Activated CD4-positive, alpha-beta T cell treated with anti-CD3 and anti-CD28 coated beads for 36 hours (primary cell): ENCODE measurements at regions not wholly inside any gene's neighbourhood (a gene's known extent, or its start where the extent isn't known, plus 50 kb on each side); places are given as distances from the start of the nearest gene placed in this dataset.
"Not testable (repeated sequence)": the region's sequence is repeated elsewhere in the genome, so short reads cannot be mapped to it uniquely, and the experiment has no call there.

Experiments
- ATAC-seq: fragments of 200-7000 bp; cut with Tn5 transposase; one replicate; pipeline ENCODE4 v1.10.0; 2021; ENCODE audit warnings: mild to moderate bottlenecking, moderate library complexity
- CTCF ChIA-PET: fragments of 350-600 bp; sonication (Branson Sonifier 250); formaldehyde crosslinking; loops from one replicate; lab custom pipeline; 2021; ENCODE audit warnings: antibody characterized with exemption; lab: Charles Lee
- POLR2A ChIA-PET: fragments of 350-600 bp; sonication (Branson Sonifier 250); formaldehyde crosslinking; loops from one replicate; lab custom pipeline; 2021; ENCODE audit warnings: antibody characterized with exemption, inconsistent platforms; lab: Charles Lee
- DNase-seq: peaks from one replicate; pipeline ENCODE4 v3.0.0-alpha.2; 2020
- H3K27ac Mint-ChIP-seq: one replicate; pipeline ENCODE4 v1.8.0; 2021; ENCODE audit warnings: mixed read lengths
- H3K27me3 Mint-ChIP-seq: one replicate; pipeline ENCODE4 v1.8.0; 2021; ENCODE audit warnings: mixed read lengths
- H3K36me3 Mint-ChIP-seq: one replicate; pipeline ENCODE4 v1.8.0; 2021; ENCODE audit warnings: low read depth, mixed read lengths
- H3K4me1 Mint-ChIP-seq: one replicate; pipeline ENCODE4 v1.8.0; 2021; ENCODE audit warnings: mixed read lengths
- H3K4me3 Mint-ChIP-seq: one replicate; pipeline ENCODE4 v1.8.0; 2021; ENCODE audit warnings: mild to moderate bottlenecking, moderate library complexity, mixed read lengths
- H3K9me3 Mint-ChIP-seq: one replicate; pipeline ENCODE4 v1.8.0; 2021; ENCODE audit warnings: low read depth, mixed read lengths
- intact Hi-C, 2 experiments: fragments of 100-400 bp; cut with DNase I in 1 of 2; cut with micrococcal nuclease in 1 of 2; formaldehyde crosslinking; loops; one replicate each; pipeline versions ENCODE4 v1.14.2 to v1.15.1; 2022 to 2024; cut with DNase I, micrococcal nuclease

DNA sequence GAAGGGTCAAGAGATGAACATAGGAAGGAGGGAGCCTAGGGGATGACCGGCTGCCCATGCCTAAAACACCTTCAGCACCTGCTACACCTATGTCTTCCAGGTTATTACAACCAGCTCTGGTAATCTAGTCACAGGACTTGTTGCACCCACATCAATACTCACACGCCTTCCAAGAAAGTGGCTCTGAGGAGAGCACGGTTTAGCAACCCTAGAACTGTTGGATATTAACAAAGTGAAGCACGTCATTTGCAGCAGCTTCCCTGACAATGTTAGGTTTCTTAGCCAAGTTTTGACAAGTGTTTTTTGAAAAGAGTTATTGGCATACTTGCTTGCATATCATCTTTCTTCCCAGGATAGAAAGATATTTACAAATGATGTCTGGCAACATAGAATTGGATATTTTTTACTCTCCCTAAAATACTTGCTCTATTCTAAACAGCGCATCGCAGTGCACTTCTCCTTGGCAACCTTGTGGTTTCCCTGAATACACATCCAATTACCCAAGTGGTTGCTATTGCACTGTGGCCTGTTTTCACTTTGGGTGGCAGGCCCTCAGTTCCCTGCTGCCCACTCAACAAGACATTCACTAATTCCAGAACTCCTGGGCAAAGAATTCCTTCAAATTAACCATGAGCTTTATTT lies 94.3 kb upstream of the ARHGAP42 start:
- Mint-ChIP-seq H3K27me3 (no peaks in the 10 kb centered on the region), H3K9me3 (peaks cover 1% of the 10 kb centered on the region), H3K36me3 (no peaks in the 10 kb centered on the region), H3K27ac (no peak overlapping the region), H3K4me1 (no peaks in the 10 kb centered on the region), H3K4me3 (no peak overlapping the region)
- DNase-seq: no peak
- CTCF ChIA-PET: no interaction called here
- POLR2A ChIA-PET: no interaction called here
- intact Hi-C loops: no loop called here
- no peak for ATAC-seq

- intact Hi-C loops: no loop called here
- no peak for DNase-seq
- Mint-ChIP-seq H3K9me3 (peaks cover 1% of the 10 kb centered on the region), H3K4me1 (no peaks in the 10 kb centered on the region), H3K27ac (no peak overlapping the region), H3K4me3 (no peak overlapping the region), H3K36me3 (no peaks in the 10 kb centered on the region), H3K27me3 (no peaks in the 10 kb centered on the region)
- ATAC-seq: no peak
- ChIA-PET POLR2A (no interaction called here), CTCF (no interaction called here)
Observed at GRCh38 chr11:100593291-100593690, 93.8 kb upstream of the ARHGAP42 start.

DNA sequence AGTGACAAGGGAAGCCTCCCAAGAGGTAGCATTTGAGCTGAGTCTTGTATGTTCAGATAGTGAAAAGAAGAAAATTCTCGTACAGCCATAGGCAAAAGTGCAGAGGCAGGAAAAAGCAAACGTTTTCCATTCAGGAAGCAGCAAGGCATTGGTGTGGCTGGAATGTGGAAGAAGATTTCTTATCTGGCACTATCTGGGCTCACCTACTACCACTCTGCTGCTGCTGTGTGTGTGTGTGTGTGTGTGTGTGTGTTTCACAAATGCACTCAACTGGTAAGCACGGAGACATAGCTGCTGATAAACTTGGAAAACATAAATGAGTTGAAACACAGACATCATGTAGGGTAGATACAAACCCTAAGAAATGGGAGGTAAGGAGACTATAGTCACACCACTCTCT lies 92.8 kb upstream of the ARHGAP42 start:
- intact Hi-C loops: no loop called here
- H3K4me3 Mint-ChIP-seq: no peak overlapping the region
- POLR2A ChIA-PET: no interaction called here
- H3K36me3 Mint-ChIP-seq: no peaks in the 10 kb centered on the region
- DNase-seq (no peak), ATAC-seq (no peak)
- no peak overlapping the region for H3K27ac Mint-ChIP-seq
- CTCF ChIA-PET: interaction anchor here (0.6 kb wide), 1 partner anchor 11 kb away, joined by 3 read pairs; no protein-coding TSS in a partner anchor
- H3K4me1 Mint-ChIP-seq: no peaks in the 10 kb centered on the region
- H3K9me3 Mint-ChIP-seq: peaks cover 1% of the 10 kb centered on the region
- no peaks in the 10 kb centered on the region for H3K27me3 Mint-ChIP-seq

DNA sequence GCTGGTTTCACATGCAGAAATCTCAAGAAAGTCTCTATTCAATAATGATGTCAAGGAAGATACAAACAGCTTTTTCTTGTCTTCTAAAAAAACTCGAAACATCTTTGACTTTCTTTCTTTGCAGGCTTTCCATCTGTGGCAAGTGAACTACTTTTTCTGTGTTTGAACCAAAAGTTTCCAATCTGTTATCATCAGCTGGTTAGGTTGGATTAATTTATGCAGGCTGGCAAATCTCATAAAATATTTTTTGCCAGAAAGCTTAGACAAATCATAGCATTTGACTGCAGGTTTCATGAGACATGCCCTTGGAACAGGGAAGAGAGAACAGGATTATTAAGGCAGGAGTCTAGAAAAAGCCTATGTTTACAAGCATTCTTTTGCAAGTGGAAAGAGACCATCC lies 86.1 kb upstream of the ARHGAP42 start:
- DNase-seq: no peak
- ChIA-PET POLR2A (no interaction called here), CTCF (no interaction called here)
- Mint-ChIP-seq H3K27ac (no peak overlapping the region), H3K27me3 (no peaks in the 10 kb centered on the region), H3K36me3 (no peaks in the 10 kb centered on the region), H3K4me3 (no peak overlapping the region), H3K4me1 (no peaks in the 10 kb centered on the region), H3K9me3 (peaks cover 6% of the 10 kb centered on the region)
- no peak for ATAC-seq
- intact Hi-C loops: no loop called here

DNA sequence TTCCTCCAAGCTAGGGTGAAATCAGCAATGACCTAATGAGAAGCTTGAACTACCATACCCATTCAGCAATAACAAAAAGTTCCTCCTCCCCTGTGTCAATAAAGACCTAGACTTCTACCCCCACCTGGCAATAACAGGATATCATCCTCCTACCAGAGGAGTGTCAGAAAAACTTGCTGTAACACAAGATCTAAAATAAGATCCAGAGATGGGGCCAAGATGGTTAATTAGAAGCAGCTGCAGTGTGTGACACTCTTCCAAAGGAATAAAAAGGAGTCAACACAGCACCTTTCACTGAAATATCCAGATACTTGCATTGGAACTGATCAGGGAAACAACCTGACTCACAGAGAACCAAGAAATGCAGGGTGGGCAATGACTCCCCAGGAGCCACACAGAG lies 84.4 kb upstream of the ARHGAP42 start:
- H3K27me3 Mint-ChIP-seq: no peaks in the 10 kb centered on the region
- ChIA-PET POLR2A (no interaction called here), CTCF (no interaction called here)
- no peaks in the 10 kb centered on the region for H3K36me3 Mint-ChIP-seq
- no peak overlapping the region for H3K27ac Mint-ChIP-seq
- no peaks in the 10 kb centered on the region for H3K4me1 Mint-ChIP-seq
- intact Hi-C loops: no loop called here
- ATAC-seq: no peak
- peaks cover 6% of the 10 kb centered on the region for H3K9me3 Mint-ChIP-seq
- H3K4me3 Mint-ChIP-seq: no peak overlapping the region
- DNase-seq: no peak

DNA sequence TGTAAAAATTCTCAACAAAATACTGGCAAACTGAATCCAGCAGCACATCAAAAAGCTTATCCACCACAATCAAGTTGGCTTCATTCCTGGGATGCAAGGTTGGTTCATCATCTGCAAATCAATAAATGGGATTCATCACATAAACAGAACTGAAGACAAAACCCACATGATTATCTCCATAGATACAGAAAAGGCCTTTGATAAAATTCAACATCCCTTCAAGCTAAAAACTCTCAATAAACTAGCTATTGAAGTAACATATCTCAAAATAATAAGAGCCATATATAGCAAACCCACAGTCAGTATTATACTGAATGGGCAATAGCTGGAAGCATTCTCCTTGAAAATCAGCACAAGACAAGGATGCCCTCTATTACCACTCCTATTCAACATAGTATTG lies 79.3 kb upstream of the ARHGAP42 start:
- H3K36me3 Mint-ChIP-seq, DNase-seq, POLR2A ChIA-PET, H3K27ac Mint-ChIP-seq, H3K4me3 Mint-ChIP-seq, intact Hi-C loops, H3K4me1 Mint-ChIP-seq, ATAC-seq, H3K27me3 Mint-ChIP-seq: not testable (repeated sequence)
- H3K9me3 Mint-ChIP-seq: peaks cover 15% of the 10 kb centered on the region
- CTCF ChIA-PET: interaction anchor here (1.2 kb wide), 1 partner anchor 17 kb away, joined by 5 read pairs; no protein-coding TSS in a partner anchor

GRCh38 chr11:100612766-100613165 lies 74.3 kb upstream of the ARHGAP42 start:
- ChIA-PET CTCF (no interaction called here), POLR2A (no interaction called here)
- no peak for DNase-seq
- Mint-ChIP-seq H3K4me1 (no peaks in the 10 kb centered on the region), H3K27me3 (no peaks in the 10 kb centered on the region), H3K36me3 (no peaks in the 10 kb centered on the region), H3K4me3 (no peak overlapping the region), H3K9me3 (peaks cover 14% of the 10 kb centered on the region), H3K27ac (no peak overlapping the region)
- ATAC-seq: no peak
- intact Hi-C loops: no loop called here

DNA sequence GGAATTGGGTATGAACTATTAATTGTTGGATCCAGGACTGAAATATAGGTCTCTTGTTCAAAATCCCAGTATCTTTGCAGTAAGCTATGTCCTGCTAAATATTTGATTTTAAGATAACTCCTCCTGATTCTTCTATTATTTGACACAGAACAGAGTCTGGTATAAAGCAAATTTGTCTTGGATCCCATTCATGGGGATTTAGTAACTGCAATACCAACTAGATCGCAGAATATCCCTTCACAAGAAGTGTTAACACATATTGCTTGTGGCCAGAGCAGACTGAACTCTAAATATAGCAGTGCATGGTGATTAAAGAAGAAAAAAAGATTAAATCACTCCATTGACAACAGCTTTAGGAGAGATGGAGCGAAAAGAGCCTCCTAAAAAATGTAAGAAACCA lies 68.2 kb upstream of the ARHGAP42 start:
- Mint-ChIP-seq H3K4me1 (no peaks in the 10 kb centered on the region), H3K4me3 (no peak overlapping the region), H3K27me3 (no peaks in the 10 kb centered on the region), H3K36me3 (no peaks in the 10 kb centered on the region), H3K9me3 (peaks cover 20% of the 10 kb centered on the region), H3K27ac (no peak overlapping the region)
- ChIA-PET POLR2A (no interaction called here), CTCF (no interaction called here)
- intact Hi-C loops: no loop called here
- DNase-seq: no peak
- ATAC-seq: no peak

DNA sequence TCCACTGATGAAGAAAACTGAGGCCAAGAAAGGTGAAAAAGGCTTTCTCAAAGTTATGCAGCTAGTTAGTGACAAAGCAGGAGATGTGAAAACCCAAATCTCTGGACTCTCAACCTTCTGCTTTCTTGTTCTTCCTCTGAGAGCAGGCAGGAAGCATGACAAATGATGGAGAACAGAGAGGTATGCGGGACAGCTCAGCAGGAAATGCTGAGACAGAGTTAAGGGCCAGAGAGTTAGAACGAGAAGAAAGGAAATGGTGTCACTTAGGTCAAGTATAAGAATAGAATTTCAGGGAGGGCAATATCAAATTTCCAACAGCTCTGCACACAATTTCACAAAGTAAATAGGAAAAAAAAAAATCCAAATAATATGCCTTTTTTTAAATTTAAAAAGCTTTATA lies 67.6 kb upstream of the ARHGAP42 start:
- ATAC-seq (no peak), DNase-seq (no peak)
- Mint-ChIP-seq H3K27me3 (no peaks in the 10 kb centered on the region), H3K36me3 (no peaks in the 10 kb centered on the region), H3K27ac (no peak overlapping the region), H3K4me3 (no peak overlapping the region), H3K4me1 (no peaks in the 10 kb centered on the region), H3K9me3 (peaks cover 25% of the 10 kb centered on the region)
- CTCF ChIA-PET: no interaction called here
- POLR2A ChIA-PET: no interaction called here
- intact Hi-C loops: no loop called here

DNA sequence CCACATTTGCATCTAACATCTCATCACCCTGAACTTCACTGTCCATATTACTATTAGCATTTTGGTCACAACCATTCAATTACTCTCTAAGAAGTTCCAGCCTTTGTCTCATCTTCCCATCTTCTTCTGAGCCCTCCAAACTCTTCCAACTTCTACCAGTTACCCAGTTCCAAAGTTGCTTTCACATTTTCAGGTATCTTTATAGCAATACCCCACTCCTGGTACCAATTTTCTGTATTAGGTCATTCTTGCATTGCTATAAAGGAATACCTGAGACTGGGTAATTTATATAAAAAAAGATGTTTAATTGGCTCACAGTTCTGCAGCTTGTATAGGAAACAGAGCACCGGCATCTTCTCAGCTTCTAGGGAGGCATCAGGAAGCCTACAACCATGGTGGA lies 64.7 kb upstream of the ARHGAP42 start:
- intact Hi-C loops: no loop called here
- Mint-ChIP-seq H3K27me3 (no peaks in the 10 kb centered on the region), H3K4me1 (no peaks in the 10 kb centered on the region), H3K36me3 (no peaks in the 10 kb centered on the region), H3K27ac (no peak overlapping the region), H3K4me3 (no peak overlapping the region), H3K9me3 (peaks cover 25% of the 10 kb centered on the region)
- no peak for DNase-seq
- ChIA-PET CTCF (no interaction called here), POLR2A (no interaction called here)
- ATAC-seq: no peak

- intact Hi-C loops: no loop called here
- ATAC-seq (no peak), DNase-seq (no peak)
- POLR2A ChIA-PET: no interaction called here
- H3K4me3 Mint-ChIP-seq: no peak overlapping the region
- no peaks in the 10 kb centered on the region for H3K27me3 Mint-ChIP-seq
- CTCF ChIA-PET: no interaction called here
- H3K9me3 Mint-ChIP-seq: peaks cover 23% of the 10 kb centered on the region
- no peaks in the 10 kb centered on the region for H3K4me1 Mint-ChIP-seq
- no peak overlapping the region for H3K27ac Mint-ChIP-seq
- no peaks in the 10 kb centered on the region for H3K36me3 Mint-ChIP-seq
Observed at GRCh38 chr11:100624346-100624745, 62.7 kb upstream of the ARHGAP42 start.

DNA sequence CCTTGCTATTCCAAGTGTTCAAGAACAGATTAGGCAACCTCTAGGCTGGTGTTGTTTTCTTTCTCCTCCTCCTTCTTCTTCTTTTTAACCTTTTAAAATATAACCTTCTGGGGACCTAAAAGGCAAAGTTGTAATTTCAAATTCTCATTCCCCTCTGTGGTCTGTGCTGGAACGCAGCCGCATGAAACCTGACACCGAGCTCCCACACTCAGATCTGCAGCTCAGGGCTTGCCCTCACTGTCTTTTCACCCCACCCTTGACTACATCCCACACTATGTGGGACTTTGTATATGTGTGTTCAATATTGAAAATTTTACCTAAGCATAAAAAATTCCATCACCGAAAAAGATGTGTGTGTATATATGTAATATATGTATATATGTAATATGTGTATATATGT lies 62.0 kb upstream of the ARHGAP42 start:
- Mint-ChIP-seq H3K9me3 (peaks cover 23% of the 10 kb centered on the region), H3K36me3 (no peaks in the 10 kb centered on the region), H3K27ac (no peak overlapping the region), H3K4me3 (no peak overlapping the region), H3K27me3 (no peaks in the 10 kb centered on the region), H3K4me1 (no peaks in the 10 kb centered on the region)
- intact Hi-C loops: no loop called here
- ChIA-PET POLR2A (no interaction called here), CTCF (interaction anchor here (0.6 kb wide), 1 partner anchor 10 kb away, joined by 4 read pairs; no protein-coding TSS in a partner anchor)
- no peak for DNase-seq
- ATAC-seq: no peak
